Astrocyte (in vitro differentiated cells and primary cell): ENCODE measurements at regions not wholly inside any gene's neighbourhood (a gene's known extent, or its start where the extent isn't known, plus 50 kb on each side); places are given as distances from the start of the nearest gene placed in this dataset.

Source experiments
- DNase-seq: peaks from one replicate; pipeline ENCODE4 v3.0.0-alpha.2; 2010; ENCODE audit warnings: low read depth
- FAIRE-seq: peaks from 2 replicates; lab custom pipeline; 2011; peaks lifted over from hg19 to GRCh38; lab: Jason Lieb, UNC
- H2AFZ ChIP-seq: 2 replicates; pipeline ENCODE4 v1.6.0; 2012; ENCODE audit warnings: low read depth, low read length, inconsistent platforms
- H3K27ac ChIP-seq: 2 replicates; pipeline ENCODE4 v1.5.1; 2011; ENCODE audit warnings: low read depth, low read length, inconsistent platforms
- H3K27me3 ChIP-seq: 2 replicates; pipeline ENCODE4 v1.6.0; 2011; ENCODE audit warnings: low read length, inconsistent platforms; ENCODE audit not compliant: insufficient read depth
- H3K36me3 ChIP-seq: 2 replicates; pipeline ENCODE4 v1.5.1; 2011; ENCODE audit warnings: low read length, inconsistent platforms; ENCODE audit not compliant: insufficient read depth
- H3K4me1 ChIP-seq: 2 replicates; pipeline ENCODE4 v1.5.1; 2011; ENCODE audit warnings: low read length, inconsistent platforms; ENCODE audit not compliant: insufficient read depth
- H3K4me2 ChIP-seq: 2 replicates; pipeline ENCODE4 v1.6.0; 2012; ENCODE audit warnings: low read length, inconsistent platforms
- H3K4me3 ChIP-seq: 2 replicates; pipeline ENCODE4 v1.5.1; 2011; ENCODE audit warnings: low read depth, mild to moderate bottlenecking, low read length, inconsistent platforms; ENCODE audit not compliant: insufficient read depth
- H3K79me2 ChIP-seq: 2 replicates; pipeline ENCODE4 v1.6.0; 2012; ENCODE audit warnings: mild to moderate bottlenecking, low read length, inconsistent platforms; ENCODE audit not compliant: insufficient read depth
- H3K9ac ChIP-seq: 2 replicates; pipeline ENCODE4 v1.6.0; 2012; ENCODE audit warnings: mild to moderate bottlenecking, low read length, inconsistent platforms
- H3K9me3 ChIP-seq: 2 replicates; pipeline ENCODE4 v1.5.1; 2012; ENCODE audit warnings: low read depth, mild to moderate bottlenecking, low read length, inconsistent platforms; ENCODE audit not compliant: insufficient read depth
- H4K20me1 ChIP-seq: 2 replicates; pipeline ENCODE4 v1.6.0; 2012; ENCODE audit warnings: low read length, inconsistent platforms; ENCODE audit not compliant: insufficient read depth
- H3K27ac Mint-ChIP-seq: one replicate; pipeline ENCODE4 v1.8.0; 2021; ENCODE audit warnings: mild to moderate bottlenecking, mixed read lengths; ENCODE audit not compliant: unreplicated experiment
- H3K27me3 Mint-ChIP-seq: one replicate; pipeline ENCODE4 v1.8.0; 2021; ENCODE audit warnings: low read depth, mixed read lengths; ENCODE audit not compliant: unreplicated experiment
- H3K36me3 Mint-ChIP-seq: one replicate; pipeline ENCODE4 v1.8.0; 2021; ENCODE audit warnings: low read depth, mixed read lengths; ENCODE audit not compliant: unreplicated experiment
- H3K4me1 Mint-ChIP-seq: one replicate; pipeline ENCODE4 v1.8.0; 2021; ENCODE audit warnings: low read depth, mixed read lengths; ENCODE audit not compliant: unreplicated experiment
- H3K4me3 Mint-ChIP-seq: one replicate; pipeline ENCODE4 v1.8.0; 2021; ENCODE audit warnings: mild to moderate bottlenecking, moderate library complexity, mixed read lengths; ENCODE audit not compliant: unreplicated experiment
- H3K9me3 Mint-ChIP-seq: one replicate; pipeline ENCODE4 v1.8.0; 2021; ENCODE audit warnings: mild to moderate bottlenecking, mixed read lengths; ENCODE audit not compliant: unreplicated experiment
- EZH2 ChIP-seq: IDR thresholded peaks from 2 replicates; pipeline ENCODE4 v1.6.1; 2012; ENCODE audit warnings: mild to moderate bottlenecking, low read length, inconsistent platforms; ENCODE audit not compliant: insufficient read depth
- TF ChIP-seq, protein P1 (sequence below): IDR thresholded peaks from 2 replicates; pipeline ENCODE4 v1.5.1; 2011; ENCODE audit warnings: low read depth, mild to moderate bottlenecking, inconsistent platforms, low read length, moderate library complexity; ENCODE audit not compliant: insufficient read depth

DNA sequence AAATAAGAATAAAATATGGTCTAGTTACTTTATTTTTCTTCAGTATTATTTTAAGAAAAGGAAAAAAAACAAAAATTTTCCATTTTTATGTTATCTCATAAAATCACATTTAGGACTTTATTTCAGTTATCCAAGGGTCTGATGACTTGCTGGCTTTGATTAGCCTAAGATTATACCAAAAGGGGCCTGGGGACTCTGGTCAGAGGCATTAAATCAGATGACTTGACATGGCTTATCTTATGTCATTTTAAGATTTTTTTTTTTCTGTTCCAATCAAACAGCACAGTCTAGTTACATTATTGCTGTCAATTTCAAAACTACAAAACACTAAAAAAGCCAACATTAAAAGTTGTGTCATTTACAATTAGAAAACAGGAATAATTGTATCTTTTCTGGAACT, 725.4 kb upstream of the NR2F2 start:
- Mint-ChIP-seq H3K27ac (no peak overlapping the region), H3K4me1 (no peaks in the 10 kb centered on the region), H3K36me3 (no peaks in the 10 kb centered on the region), H3K4me3 (no peak overlapping the region), H3K27me3 (no peaks in the 10 kb centered on the region), H3K9me3 (peaks cover 2% of the 10 kb centered on the region)
- H3K27me3 ChIP-seq: no peaks in the 10 kb centered on the region
- H2AFZ ChIP-seq: no peak overlapping the region
- H3K27ac ChIP-seq: no peak overlapping the region
- H3K4me1 ChIP-seq: peaks cover 8% of the 10 kb centered on the region
- FAIRE-seq: no peak
- H3K9me3 ChIP-seq: peaks cover 3% of the 10 kb centered on the region
- TF ChIP-seq, protein P1, sequence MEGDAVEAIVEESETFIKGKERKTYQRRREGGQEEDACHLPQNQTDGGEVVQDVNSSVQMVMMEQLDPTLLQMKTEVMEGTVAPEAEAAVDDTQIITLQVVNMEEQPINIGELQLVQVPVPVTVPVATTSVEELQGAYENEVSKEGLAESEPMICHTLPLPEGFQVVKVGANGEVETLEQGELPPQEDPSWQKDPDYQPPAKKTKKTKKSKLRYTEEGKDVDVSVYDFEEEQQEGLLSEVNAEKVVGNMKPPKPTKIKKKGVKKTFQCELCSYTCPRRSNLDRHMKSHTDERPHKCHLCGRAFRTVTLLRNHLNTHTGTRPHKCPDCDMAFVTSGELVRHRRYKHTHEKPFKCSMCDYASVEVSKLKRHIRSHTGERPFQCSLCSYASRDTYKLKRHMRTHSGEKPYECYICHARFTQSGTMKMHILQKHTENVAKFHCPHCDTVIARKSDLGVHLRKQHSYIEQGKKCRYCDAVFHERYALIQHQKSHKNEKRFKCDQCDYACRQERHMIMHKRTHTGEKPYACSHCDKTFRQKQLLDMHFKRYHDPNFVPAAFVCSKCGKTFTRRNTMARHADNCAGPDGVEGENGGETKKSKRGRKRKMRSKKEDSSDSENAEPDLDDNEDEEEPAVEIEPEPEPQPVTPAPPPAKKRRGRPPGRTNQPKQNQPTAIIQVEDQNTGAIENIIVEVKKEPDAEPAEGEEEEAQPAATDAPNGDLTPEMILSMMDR: no peak
- TF ChIP-seq EZH2: no peak
- DNase-seq: no peak
- H3K79me2 ChIP-seq: no peaks in the 10 kb centered on the region
- H4K20me1 ChIP-seq: no peaks in the 10 kb centered on the region
- H3K4me3 ChIP-seq: no peak overlapping the region
- H3K4me2 ChIP-seq: no peak overlapping the region
- no peaks in the 10 kb centered on the region for H3K36me3 ChIP-seq
- H3K9ac ChIP-seq: no peak overlapping the region

DNA sequence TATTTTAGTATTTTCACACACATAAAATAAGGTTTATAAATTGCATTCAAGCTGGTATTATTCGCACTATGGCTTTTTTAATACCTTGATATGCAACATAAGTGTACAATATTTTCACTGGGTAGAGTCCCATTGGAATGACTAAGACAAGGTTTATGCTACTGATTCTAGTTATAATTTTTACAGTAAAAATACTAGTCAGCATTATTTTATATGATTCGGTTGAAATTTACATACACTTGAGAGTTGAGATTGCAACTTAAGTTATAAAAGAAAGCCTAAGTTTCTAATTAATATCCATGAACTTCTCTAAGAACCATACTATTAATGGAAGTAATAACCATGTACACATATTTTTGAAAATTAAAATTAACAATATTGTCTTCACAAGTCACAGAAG, 723.9 kb upstream of the NR2F2 start:
- Histone ChIP-seq H3K9me3 (no peaks in the 10 kb centered on the region), H3K27ac (no peak overlapping the region), H3K36me3 (no peaks in the 10 kb centered on the region), H3K4me2 (no peak overlapping the region), H3K9ac (no peak overlapping the region), H3K4me3 (no peak overlapping the region), H3K4me1 (peaks cover 8% of the 10 kb centered on the region), H2AFZ (no peak overlapping the region), H3K79me2 (no peaks in the 10 kb centered on the region), H4K20me1 (no peaks in the 10 kb centered on the region), H3K27me3 (no peaks in the 10 kb centered on the region)
- H3K4me3 Mint-ChIP-seq: no peak overlapping the region
- FAIRE-seq (no peak), DNase-seq (no peak)
- no peak overlapping the region for H3K27ac Mint-ChIP-seq
- no peak for TF ChIP-seq EZH2
- TF ChIP-seq, protein P1: no peak
- no peaks in the 10 kb centered on the region for H3K27me3 Mint-ChIP-seq
- H3K4me1 Mint-ChIP-seq: no peaks in the 10 kb centered on the region
- no peaks in the 10 kb centered on the region for H3K36me3 Mint-ChIP-seq
- H3K9me3 Mint-ChIP-seq: peaks cover 2% of the 10 kb centered on the region

GRCh38 chr15:95608371-95608770, 722.1 kb upstream of the NR2F2 start:
- H3K27ac ChIP-seq: no peak overlapping the region
- no peaks in the 10 kb centered on the region for H3K4me1 Mint-ChIP-seq
- no peak overlapping the region for H2AFZ ChIP-seq
- H3K27me3 Mint-ChIP-seq: no peaks in the 10 kb centered on the region
- H3K36me3 ChIP-seq: no peaks in the 10 kb centered on the region
- FAIRE-seq (no peak), DNase-seq (no peak)
- H3K36me3 Mint-ChIP-seq: no peaks in the 10 kb centered on the region
- no peaks in the 10 kb centered on the region for H3K27me3 ChIP-seq
- H3K9ac ChIP-seq: no peak overlapping the region
- H3K79me2 ChIP-seq: no peaks in the 10 kb centered on the region
- H3K9me3 Mint-ChIP-seq: no peaks in the 10 kb centered on the region
- no peak overlapping the region for H3K27ac Mint-ChIP-seq
- no peaks in the 10 kb centered on the region for H4K20me1 ChIP-seq
- TF ChIP-seq, protein P1: no peak
- no peak for TF ChIP-seq EZH2
- no peak overlapping the region for H3K4me3 ChIP-seq
- peaks cover 8% of the 10 kb centered on the region for H3K4me1 ChIP-seq
- no peaks in the 10 kb centered on the region for H3K9me3 ChIP-seq
- no peak overlapping the region for H3K4me3 Mint-ChIP-seq
- H3K4me2 ChIP-seq: no peak overlapping the region
